A673 (cell line): ENCODE measurements at regions not wholly inside any gene's neighbourhood (a gene's known extent, or its start where the extent isn't known, plus 50 kb on each side); places are given as distances from the start of the nearest gene placed in this dataset.

Source experiments
- BruUV-seq: library from RNA; stranded (reverse); fragments of 400-500 nt; replicated peaks from 2 replicates; lab custom pipeline; 2021; lab: Mats Ljungman, UMichigan
- CTCF ChIA-PET: fragments of 300-600 bp; sonication (Branson Sonifier 250); formaldehyde crosslinking; loops from one replicate; lab custom pipeline; 2022; ENCODE audit warnings: antibody characterized with exemption; lab: Charles Lee
- POLR2A ChIA-PET: fragments of 300-600 bp; sonication (Branson Sonifier 250); formaldehyde crosslinking; loops from one replicate; lab custom pipeline; 2022; ENCODE audit warnings: antibody characterized with exemption; ENCODE audit not compliant: low non-redundant PET; lab: Charles Lee
- DNase-seq: peaks from one replicate; pipeline ENCODE4 v3.0.0-alpha.2; 2015; ENCODE audit warnings: low spot score
- H3K27ac ChIP-seq: fragments of 200-600 bp; sonication (generic); 2 replicates; pipeline ENCODE4 v1.5.1; 2016; ENCODE audit warnings: mixed run types, low read depth, mild to moderate bottlenecking, mixed read lengths, antibody characterized with exemption, low read length; ENCODE audit not compliant: poor library complexity, severe bottlenecking
- H3K27me3 ChIP-seq: fragments of 200-600 bp; sonication (generic); replicated peaks from 2 replicates; pipeline ENCODE4 v1.6.1; 2017; ENCODE audit warnings: mixed run types, low read depth, mild to moderate bottlenecking, mixed read lengths, antibody characterized with exemption, low read length; ENCODE audit not compliant: insufficient read depth, poor library complexity
- H3K36me3 ChIP-seq: fragments of 200-600 bp; sonication (generic); 2 replicates; pipeline ENCODE4 v1.6.1; 2016; ENCODE audit warnings: mixed run types, mild to moderate bottlenecking, mixed read lengths, antibody characterized with exemption, low read length; ENCODE audit not compliant: insufficient read depth, poor library complexity, severe bottlenecking
- H3K4me1 ChIP-seq: fragments of 200-600 bp; sonication (generic); 2 replicates; pipeline ENCODE4 v1.6.1; 2017; ENCODE audit warnings: mixed run types, mild to moderate bottlenecking, mixed read lengths, antibody characterized with exemption, low read length; ENCODE audit not compliant: insufficient read depth, poor library complexity, severe bottlenecking
- H3K4me3 ChIP-seq: fragments of 200-600 bp; sonication (generic); 2 replicates; pipeline ENCODE4 v1.5.1; 2016; ENCODE audit warnings: low read depth, mixed run types, mild to moderate bottlenecking, mixed read lengths, low read length; ENCODE audit not compliant: poor library complexity, severe bottlenecking
- H3K9me3 ChIP-seq: fragments of 200-600 bp; sonication (generic); 2 replicates; pipeline ENCODE4 v1.6.1; 2016; ENCODE audit warnings: mixed run types, low read depth, mild to moderate bottlenecking, mixed read lengths, antibody characterized with exemption, low read length; ENCODE audit not compliant: poor library complexity, severe bottlenecking
- CTCF ChIP-seq: fragments of 300-800, 200-600 bp; sonication (generic); conservative IDR thresholded peaks from 2 replicates; pipeline ENCODE4 v1.5.1; 2017; ENCODE audit warnings: low read depth, mild to moderate bottlenecking, antibody characterized with exemption, low read length, moderate library complexity, mixed read lengths
- EZH2 ChIP-seq: fragments of 200-600 bp; sonication (generic); IDR thresholded peaks from 2 replicates; pipeline ENCODE4 v1.6.1; 2017; ENCODE audit warnings: borderline replicate concordance, low read depth, mild to moderate bottlenecking, mixed read lengths, antibody characterized with exemption, low read length; ENCODE audit not compliant: poor library complexity, severe bottlenecking
- intact Hi-C: fragments of 100-400 bp; cut with micrococcal nuclease; formaldehyde crosslinking; loops from one replicate; pipeline ENCODE4 v1.10.0; 2022; ENCODE audit not compliant: unreplicated experiment

DNA sequence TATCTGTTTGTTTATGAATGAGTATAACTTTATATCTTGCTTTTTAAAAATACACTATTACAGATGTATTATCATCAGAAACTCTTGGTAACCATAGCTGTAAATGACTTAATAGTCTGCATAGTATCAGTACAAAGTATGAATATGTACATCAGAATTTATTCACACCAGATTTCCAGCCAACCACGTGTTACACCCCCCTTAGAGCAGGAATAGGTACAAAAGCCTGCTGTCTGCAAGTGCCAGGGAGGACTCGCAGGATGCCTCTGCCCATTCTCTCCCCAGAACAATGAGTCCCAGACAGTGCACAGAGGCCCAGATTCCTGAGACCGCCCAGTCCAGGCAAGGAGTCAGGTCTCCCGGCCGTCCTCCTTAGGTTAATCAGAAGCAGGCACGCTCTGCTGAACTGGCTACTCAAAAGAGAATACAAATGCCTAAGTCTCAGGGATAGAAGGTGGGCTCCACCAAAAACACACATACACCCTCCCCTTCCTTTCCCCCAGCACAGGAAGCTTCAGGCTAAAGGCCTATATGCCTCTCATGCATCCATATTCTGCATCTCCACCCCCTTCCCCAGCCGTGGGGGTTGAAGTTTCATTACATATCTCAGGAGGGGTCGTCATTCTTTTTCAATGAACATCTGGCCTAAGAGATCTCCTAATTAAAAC is 159.1 kb upstream of the CDH11 start:
- H3K4me1 ChIP-seq, result no peaks in the 10 kb centered on the region
- intact Hi-C loops, result no loop called here
- H3K4me3 ChIP-seq, result no peak overlapping the region
- H3K27me3 ChIP-seq, result no peaks in the 10 kb centered on the region
- no peak for DNase-seq
- ChIA-PET CTCF (no interaction called here), POLR2A (no interaction called here)
- no peak for TF ChIP-seq CTCF
- TF ChIP-seq EZH2, result no peak
- H3K27ac ChIP-seq, result no peak overlapping the region
- BruUV-seq, result no TSS peak
- H3K36me3 ChIP-seq, result no peaks in the 10 kb centered on the region
- H3K9me3 ChIP-seq, result no peaks in the 10 kb centered on the region

GRCh38 chr16:65279576-65279975 is 157.7 kb upstream of the CDH11 start:
- no peak overlapping the region for H3K4me3 ChIP-seq
- intact Hi-C loops, result no loop called here
- H3K36me3 ChIP-seq, result no peaks in the 10 kb centered on the region
- H3K27me3 ChIP-seq, result no peaks in the 10 kb centered on the region
- no peaks in the 10 kb centered on the region for H3K9me3 ChIP-seq
- no peak overlapping the region for H3K27ac ChIP-seq
- no peak for DNase-seq
- ChIA-PET POLR2A (no interaction called here), CTCF (no interaction called here)
- H3K4me1 ChIP-seq, result no peaks in the 10 kb centered on the region
- TF ChIP-seq EZH2 (no peak), CTCF (no peak)
- BruUV-seq, result no TSS peak

GRCh38 chr16:65278874-65279273 is 157.0 kb upstream of the CDH11 start:
- H3K9me3 ChIP-seq, result no peaks in the 10 kb centered on the region
- intact Hi-C loops, result no loop called here
- no peaks in the 10 kb centered on the region for H3K27me3 ChIP-seq
- H3K4me3 ChIP-seq, result no peak overlapping the region
- no peaks in the 10 kb centered on the region for H3K4me1 ChIP-seq
- ChIA-PET POLR2A (no interaction called here), CTCF (no interaction called here)
- H3K27ac ChIP-seq, result no peak overlapping the region
- no peaks in the 10 kb centered on the region for H3K36me3 ChIP-seq
- no peak for DNase-seq
- TF ChIP-seq CTCF (no peak), EZH2 (no peak)
- no TSS peak for BruUV-seq
